Caki2 (cell line): ENCODE measurements at regions not wholly inside any gene's neighbourhood (a gene's known extent, or its start where the extent isn't known, plus 50 kb on each side); places are given as distances from the start of the nearest gene placed in this dataset.
"Not testable (repeated sequence)": the region's sequence is repeated elsewhere in the genome, so short reads cannot be mapped to it uniquely, and the experiment has no call there.

ENCODE experiments used
- DNase-seq: peaks from one replicate; pipeline ENCODE4 v3.0.0-alpha.2; 2015; ENCODE audit warnings: low read depth
- in situ Hi-C: cut with HindIII; loops from 2 replicates; pipeline ENCODE4 v1.10.0; 2016; ENCODE audit warnings: low sequenced_read_pairs, low pct_unique_long_range_greater_than_20kb, mixed read lengths

DNA sequence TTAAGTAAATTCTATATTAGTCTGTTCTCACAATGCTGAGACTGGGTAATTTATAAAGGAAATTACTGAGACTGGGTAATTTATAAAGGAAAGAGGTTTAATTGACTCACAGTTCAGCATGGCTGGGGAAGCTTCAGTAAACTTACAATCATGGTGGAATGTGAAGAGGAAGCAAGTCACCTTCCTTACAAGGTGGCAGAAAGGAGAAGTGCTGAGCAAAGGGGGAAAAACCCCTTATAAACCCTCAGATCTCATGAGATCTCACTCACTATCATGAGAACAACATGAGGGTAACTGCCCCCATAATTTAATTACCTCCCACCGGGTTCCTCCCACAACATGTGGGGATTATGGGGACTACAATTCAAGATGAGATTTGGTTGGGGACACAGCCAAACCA lies 422.4 kb downstream of the TNS1 start:
- in situ Hi-C loops = not testable (repeated sequence)

DNA sequence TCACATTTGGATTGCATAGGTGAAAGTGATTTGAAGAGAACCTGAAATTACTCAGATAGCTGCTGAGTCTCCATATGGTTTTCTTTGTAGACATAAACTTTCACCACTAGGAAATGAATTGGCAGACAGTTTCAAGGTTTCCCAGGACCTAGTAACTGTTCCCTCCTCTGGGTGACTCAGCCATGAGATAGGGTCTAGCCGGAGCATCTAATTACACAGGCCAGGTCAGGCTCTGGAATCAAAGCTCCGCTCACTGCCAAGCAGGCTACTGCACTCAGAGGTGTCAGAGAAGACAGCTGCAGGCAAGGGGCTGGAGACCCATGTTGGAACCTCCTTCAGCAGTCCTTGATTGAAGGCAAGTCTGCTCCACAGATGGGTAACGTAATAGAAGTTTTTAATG lies 429.2 kb downstream of the TNS1 start:
- in situ Hi-C loops = no loop called here
- peak; percentile 7 for DNase-seq

More for the DNA sequence above, 422.4 kb downstream of the TNS1 start:
- DNase-seq = not testable (repeated sequence)

DNA sequence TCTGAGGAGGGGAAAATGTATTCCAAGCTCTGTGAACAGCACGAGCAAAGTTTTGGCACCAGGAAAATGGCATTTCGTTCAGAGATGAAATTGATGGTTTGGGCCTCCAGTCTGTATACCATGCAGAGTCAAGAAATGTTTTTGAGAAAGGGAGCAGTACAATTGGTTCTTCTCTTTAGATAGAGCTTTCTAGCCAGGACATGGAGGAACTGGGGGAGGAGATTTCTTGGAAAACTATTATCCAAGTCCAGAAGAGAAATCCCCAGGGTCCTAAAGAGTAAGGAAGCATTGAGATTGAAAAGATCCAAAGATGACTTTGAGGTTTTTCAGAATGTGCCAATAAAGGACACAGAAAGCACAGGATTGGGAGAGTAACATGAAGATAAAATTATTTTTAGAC lies 432.4 kb downstream of the TNS1 start:
- in situ Hi-C loops = no loop called here
- no peak for DNase-seq

GRCh38 chr2:217568289-217568971 lies 434.4 kb downstream of the TNS1 start:
- in situ Hi-C loops = no loop called here
- DNase-seq = no peak

- in situ Hi-C loops = no loop called here
- DNase-seq = no peak
These were observed 439.2 kb downstream of the TNS1 start for GRCh38 chr2:217563565-217563964.

GRCh38 chr2:217562871-217563480 lies 439.8 kb downstream of the TNS1 start:
- in situ Hi-C loops = no loop called here
- DNase-seq = no peak

DNA sequence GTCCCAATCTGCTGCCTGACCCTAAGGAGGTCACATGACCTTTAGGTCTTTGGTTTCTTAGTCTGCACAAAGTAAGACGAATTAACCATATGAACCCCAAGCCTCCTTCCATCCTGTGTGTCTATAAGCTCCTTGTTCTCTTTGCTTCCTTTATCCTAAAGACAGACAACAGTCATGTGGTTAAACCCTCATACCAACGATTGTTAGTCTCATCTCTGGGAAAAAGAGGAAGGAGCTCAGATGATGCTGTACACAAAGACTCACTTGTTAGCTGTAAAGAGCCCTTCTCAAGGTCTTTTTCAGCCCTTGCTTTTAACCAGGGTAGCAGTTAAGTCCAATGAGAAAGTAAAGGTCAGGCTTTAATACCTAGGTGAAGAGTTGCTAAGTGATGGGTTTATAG lies 443.7 kb downstream of the TNS1 start:
- DNase-seq = no peak
- in situ Hi-C loops = no loop called here

DNA sequence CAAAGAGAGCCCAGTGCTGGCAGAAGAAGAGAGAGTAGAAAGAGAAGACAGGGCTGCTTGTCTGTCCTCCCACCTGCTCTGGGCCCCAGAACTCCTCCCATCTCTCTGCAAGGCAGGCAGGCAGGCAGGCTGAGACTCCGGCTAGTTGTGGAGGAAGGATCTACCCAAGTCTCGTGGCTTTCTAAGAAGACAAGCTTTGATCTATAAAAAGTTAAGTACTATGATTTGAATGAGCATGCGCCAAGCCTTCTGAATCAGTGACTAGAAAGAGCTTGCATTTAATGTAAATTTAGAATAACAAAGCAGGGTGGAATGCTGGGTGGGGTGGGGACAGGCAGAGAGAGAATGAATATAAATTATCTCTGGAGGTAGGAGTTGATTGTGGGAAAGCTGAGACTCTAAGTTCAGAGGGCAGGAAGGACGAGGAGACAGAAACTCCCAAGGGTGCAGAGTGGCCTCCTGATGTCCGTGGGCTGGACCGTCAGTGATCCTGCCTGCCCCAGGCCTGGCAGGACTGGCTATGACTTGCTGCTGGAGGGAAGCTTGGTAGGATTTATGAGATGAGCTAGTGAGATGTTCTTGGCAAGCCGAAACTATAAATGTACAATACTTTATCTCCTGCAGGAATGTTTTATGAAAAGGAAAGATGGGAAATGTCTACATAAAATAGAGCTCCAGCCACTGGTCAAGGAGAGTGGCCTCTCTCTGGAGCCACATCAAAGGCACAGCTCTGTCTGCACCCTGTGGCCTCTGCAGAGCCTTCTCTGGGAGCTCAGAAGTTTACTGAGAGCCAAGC lies 447.5 kb downstream of the TNS1 start:
- in situ Hi-C loops = no loop called here
- DNase-seq = no peak

GRCh38 chr2:217553679-217554078 lies 449.1 kb downstream of the TNS1 start:
- in situ Hi-C loops = no loop called here
- DNase-seq = no peak

DNA sequence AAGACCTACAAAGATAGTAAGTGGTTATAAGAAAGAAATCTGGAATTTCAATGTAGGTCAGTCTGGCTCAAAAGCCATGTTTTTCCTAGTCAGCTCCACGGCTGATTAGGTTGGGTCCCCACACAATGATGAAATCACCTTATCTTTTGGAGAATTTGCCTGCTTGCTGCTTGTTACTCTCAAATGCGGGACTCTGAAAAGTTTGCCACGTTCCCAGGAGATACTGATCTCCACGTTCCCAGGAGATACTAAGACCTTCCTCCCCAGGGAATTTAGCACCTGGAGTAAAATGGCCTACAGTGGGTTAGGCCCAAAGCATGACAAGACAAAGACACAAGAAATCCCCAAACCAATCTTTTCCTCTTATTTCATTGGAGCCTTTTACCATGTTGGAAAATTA lies 449.6 kb downstream of the TNS1 start:
- in situ Hi-C loops = no loop called here

DNA sequence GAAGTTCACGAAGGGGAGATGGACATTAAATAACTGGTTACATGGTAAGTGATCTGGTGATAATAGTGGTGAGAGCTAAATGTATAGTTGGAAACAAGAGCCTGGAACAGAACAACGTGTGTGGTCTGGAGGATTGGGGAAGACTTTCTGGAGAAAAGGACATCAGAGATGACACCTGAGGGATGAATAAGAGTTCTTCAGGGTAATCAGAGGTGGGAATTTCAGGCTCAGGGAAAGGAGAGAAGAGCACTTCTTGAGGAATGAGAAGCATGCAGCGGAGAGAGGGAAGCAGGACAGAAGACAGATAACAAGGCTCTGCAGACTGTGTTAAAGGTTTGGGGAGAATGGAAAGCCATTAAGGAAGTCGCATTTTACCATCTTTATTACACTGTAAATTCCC lies 450.7 kb downstream of the TNS1 start:
- no peak for DNase-seq

More for the DNA sequence above, 449.6 kb downstream of the TNS1 start:
- no peak for DNase-seq

DNA sequence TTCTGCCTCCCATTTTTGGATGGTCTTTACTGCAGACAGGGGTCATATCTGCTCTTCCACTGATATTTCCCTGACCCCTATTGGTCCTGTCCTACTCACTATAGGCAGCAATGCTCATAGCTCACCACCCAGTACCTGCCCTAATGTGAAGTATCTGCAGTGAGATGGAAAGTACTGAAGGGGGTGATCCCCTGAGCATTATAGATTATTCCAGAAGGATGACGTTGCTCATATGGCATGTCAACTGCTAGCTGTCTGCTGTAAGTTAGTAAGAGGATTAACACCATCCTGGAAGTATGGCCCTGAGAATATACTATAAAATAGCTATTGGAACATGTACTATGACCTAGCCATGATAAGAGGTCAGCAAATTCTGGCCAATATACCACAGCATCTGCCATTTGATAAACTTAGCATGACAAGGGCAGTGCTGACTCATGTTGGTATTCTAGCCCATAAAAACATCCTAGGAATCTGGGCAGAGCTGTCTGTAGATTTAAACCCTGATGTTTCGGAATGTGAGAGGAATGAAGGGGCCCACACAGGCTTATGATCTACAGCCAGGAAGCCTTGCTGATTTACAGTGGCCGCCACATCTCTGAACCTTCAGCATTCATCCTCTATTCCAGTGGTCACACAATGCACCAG lies 451.4 kb downstream of the TNS1 start:
- in situ Hi-C loops = no loop called here
- DNase-seq = peak; percentile 24

More for the DNA sequence above, 450.7 kb downstream of the TNS1 start:
- in situ Hi-C loops = no loop called here

- in situ Hi-C loops = no loop called here
- no peak for DNase-seq
These were observed 463.7 kb downstream of the TNS1 start for GRCh38 chr2:217539126-217539525.

DNA sequence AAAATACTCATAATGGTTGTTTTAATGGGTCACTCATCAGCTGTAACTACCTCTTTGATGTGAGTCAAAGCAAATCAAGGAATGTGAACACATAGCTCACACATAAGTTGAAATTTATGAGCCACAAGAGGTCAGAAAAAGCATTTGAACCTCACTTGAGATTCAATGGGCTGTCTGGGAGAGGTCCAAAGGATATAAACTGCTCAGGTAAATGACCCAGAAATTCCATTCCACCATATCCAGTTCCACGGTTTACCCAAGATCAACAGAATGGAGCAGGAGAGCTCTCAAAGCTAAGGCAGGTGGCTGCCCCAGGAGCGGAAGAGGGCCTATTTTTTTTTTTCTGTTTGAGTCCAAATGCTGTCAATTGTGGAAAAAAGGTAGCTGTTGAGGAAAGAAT lies 464.1 kb downstream of the TNS1 start:
- in situ Hi-C loops = no loop called here
- DNase-seq = no peak

GRCh38 chr2:217535957-217536708 lies 466.7 kb downstream of the TNS1 start:
- in situ Hi-C loops = no loop called here
- DNase-seq = no peak

GRCh38 chr2:217530392-217531090 lies 472.3 kb downstream of the TNS1 start:
- in situ Hi-C loops = no loop called here
- DNase-seq = no peak

DNA sequence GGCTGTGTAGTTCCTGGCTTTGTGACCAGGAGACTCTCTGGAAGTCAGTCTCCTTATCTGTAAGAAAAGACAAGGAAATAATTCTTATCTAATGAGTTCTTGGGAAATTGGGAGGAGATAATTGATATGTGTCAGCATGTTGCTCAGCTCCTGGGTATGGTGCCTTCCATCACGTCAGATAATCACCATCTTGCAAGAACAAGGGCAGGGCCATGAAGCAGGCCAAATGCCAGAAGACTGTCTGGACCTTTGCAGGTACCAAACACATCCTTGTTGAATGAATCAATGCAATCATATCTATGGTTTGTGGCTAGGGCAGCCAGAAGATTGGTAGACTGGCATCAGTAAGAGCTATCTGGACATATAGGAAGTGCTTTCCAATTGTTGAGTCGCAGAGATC lies 473.5 kb downstream of the TNS1 start:
- no peak for DNase-seq
- in situ Hi-C loops = no loop called here
